Forelimb muscle (tissue), 1 donor: ENCODE measurements at regions not wholly inside any gene's neighbourhood (a gene's known extent, or its start where the extent isn't known, plus 50 kb on each side); places are given as distances from the start of the nearest gene placed in this dataset.

Source experiments
- DNase-seq: peaks from one replicate; pipeline ENCODE4 v3.0.0-alpha.2; 2013; ENCODE audit warnings: low read depth

- no peak for DNase-seq
These were observed 202.5 kb upstream of the CHRM2 start for GRCh38 chr7:136665878-136666509.

DNA sequence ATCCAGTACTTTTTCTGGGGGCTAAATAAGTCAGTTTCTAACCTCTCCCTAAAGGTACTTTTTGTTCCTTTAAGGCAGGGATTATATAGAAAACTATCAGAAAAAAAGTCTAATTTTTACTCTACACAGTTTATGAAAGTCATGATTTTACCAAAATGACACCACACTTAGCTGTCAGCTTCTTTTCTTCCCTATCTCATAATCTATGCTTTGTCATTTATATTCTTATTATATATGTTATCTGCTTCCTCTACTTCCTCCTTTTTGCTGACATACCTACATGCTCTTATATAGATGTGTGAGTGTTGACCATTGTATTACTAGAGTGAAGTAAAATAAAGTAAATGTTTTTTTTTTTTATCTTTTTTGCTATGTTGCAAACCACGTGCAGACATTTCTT lies 203.9 kb upstream of the CHRM2 start:
- DNase-seq = no peak

DNA sequence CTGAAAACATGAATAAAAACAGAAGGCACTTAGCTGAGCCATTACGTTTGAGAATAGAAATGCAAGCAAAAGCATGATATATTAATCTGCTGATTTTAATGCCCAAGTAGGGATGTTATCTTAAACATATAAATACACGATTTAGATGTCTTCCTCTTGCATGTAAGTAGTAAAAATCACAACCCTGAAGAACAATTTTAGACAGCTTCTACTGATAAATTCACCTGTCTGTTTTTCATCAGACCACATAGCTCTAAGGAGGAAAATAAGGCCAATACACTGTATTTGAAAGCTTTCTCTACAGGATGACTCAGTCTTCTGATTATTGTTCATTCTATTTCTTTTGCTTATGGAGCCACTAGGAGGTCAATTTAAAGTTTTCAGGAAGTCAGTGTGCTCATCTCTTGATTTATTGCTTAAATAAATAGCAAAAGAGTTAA lies 210.9 kb upstream of the CHRM2 start:
- DNase-seq = no peak

DNA sequence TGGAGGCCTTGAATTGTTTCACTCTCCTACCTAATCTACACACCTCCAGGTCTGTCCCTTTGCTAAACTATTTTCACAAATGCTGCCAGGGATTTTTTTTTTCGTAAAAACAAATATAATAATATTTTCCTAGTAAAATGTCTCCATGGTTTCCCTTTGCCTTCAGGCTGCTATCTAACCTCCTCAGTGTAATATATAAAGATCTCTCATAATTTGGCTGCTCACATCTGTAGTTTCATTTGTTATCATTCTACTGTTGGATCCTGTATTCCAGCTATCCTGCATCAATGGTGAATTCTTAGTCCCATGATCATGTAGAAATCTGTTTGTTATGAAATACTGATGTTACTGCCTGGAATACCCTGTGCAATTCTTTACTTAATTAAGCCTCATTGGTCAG lies 211.9 kb upstream of the CHRM2 start:
- DNase-seq = no peak

DNA sequence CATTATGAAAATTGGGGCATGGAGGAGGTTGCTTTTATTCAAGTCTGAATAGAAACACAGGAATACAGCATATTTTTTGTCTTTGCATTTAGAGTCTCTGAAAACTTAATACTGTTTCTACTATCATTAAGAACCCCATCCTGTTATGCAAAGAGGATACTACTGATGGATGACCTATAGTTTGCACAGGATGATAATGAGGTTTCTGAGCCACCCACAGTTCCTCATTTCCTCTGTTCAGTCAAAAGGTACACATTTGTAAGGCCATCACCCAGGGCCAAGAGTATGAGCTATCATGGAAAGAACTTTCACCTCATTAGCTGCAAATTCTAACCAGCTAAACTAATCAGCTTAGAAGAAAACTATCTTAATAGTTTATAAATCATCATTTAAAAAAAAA lies 213.0 kb upstream of the CHRM2 start:
- no peak for DNase-seq

DNA sequence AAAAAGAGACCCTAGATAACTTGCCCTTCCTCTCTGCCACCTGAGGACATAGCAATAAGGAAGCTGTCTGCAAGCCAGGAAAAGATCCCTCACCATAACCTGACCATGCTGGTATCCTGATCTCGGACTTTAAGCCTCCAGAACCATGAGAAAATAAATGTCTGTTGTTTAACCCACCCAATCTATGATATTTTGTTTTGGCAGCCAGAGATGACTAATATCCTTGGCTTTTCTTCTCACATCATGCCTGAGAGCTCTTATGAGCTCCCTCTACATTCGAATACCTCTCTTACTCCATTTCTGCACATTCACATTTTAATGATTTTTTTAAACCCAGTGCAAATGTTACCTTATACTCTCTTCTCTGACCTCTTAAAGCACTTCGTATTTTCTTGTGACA lies 214.0 kb upstream of the CHRM2 start:
- no peak for DNase-seq

- DNase-seq = no peak
These were observed 215.6 kb upstream of the CHRM2 start for GRCh38 chr7:136652635-136653370.

GRCh38 chr7:136640977-136641376 lies 227.5 kb upstream of the CHRM2 start:
- DNase-seq = no peak

DNA sequence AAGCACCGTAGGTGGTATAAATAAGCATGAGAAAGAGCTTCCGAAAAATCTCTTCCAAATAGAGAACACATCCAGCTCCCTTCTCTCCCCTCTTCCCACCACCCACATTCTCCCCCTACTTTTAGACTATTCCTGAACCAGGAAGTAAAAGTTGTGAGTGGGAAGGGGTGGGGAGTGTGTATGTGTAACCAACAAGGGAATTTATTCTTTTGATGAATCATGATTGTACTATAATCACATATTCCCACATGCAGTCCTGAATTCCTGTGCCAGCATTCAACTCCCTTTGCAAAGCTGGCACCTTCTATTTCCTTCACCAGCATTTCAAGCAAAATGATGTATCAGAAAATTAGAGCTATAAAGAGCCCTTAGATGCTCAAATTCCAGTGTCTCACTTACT lies 230.6 kb upstream of the CHRM2 start:
- no peak for DNase-seq

GRCh38 chr7:136635751-136636150 lies 232.7 kb upstream of the CHRM2 start:
- DNase-seq = no peak

DNA sequence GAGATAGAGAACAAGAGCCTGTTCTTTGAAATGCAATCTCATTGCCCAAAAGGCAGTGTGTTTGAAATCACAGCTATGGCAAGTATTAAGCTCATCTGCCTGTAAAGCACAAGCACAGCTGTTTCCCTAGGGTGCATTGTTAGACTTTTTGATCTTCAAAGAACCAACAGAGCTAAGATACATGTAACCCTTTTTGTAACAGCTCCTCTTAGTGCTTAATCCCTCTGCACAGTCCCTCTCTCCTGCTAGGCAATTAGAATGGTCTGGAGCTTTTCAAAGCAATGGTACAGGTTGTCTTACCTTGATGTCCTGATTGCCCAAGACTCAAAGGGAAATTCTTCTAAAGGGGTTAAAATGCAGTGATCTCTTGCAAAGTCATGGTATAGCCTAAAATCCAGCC lies 249.6 kb upstream of the CHRM2 start:
- no peak for DNase-seq

- no peak for DNase-seq
These were observed 251.3 kb upstream of the CHRM2 start for GRCh38 chr7:136617176-136617575.

- no peak for DNase-seq
These were observed 262.7 kb upstream of the CHRM2 start for GRCh38 chr7:136605532-136606329.

DNA sequence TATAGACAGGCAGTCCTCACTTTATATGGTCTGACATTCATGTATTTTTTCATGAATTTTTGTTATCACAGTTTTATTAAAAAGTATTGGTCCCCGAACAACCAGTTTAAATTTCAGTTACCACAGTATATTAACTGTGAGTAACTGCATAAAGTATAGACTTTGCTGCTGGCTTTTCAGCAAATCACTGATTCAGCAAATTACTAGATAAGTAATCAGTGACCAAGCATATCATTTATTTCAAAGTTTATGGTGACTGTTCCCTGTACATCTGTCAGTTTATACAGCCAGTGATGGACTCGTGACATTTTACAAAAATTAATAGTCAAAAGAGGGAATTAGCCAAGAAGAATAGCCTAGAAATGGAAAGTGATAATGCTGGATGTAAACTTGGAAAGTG lies 266.7 kb upstream of the CHRM2 start:
- no peak for DNase-seq

DNA sequence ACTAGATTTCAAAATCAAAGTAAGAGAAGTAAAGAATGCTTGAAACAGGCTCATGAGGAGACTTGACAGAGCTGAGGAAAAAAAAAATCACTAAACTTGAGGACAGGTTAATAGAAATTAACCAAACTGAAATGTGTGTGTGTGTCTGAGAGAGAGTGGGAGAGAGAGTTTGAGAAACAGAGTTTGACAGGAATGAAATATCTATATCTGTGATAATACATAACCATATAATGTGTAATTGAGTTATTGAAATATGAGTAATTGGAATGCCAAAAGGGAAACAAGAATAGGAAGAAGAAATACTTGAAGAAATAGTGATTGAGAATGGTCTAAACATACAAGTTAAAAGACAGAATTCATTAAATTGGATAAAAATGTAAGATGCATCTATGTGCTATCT lies 268.0 kb upstream of the CHRM2 start:
- no peak for DNase-seq

DNA sequence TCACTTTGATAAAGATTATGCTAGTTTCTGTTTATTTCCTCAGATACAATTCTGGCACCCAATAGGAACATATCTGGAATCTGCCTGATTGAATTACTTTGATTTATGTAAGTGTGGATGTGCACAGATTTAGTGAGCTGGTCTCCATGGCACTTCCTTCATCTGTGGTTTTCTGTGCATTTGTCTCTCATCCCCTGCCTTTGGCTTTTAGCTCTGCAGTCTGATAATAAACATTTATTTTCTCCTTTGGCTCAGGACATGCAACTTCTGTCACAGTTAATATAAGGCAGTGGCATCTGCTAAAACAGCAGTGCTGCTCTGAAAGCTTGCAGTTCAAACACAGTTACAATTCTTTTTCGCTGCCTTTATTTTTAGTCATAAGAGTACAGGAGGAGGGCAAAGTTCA lies 273.7 kb upstream of the CHRM2 start:
- DNase-seq = no peak

- DNase-seq = no peak
These were observed 280.2 kb upstream of the CHRM2 start for GRCh38 chr7:136588216-136588615.

DNA sequence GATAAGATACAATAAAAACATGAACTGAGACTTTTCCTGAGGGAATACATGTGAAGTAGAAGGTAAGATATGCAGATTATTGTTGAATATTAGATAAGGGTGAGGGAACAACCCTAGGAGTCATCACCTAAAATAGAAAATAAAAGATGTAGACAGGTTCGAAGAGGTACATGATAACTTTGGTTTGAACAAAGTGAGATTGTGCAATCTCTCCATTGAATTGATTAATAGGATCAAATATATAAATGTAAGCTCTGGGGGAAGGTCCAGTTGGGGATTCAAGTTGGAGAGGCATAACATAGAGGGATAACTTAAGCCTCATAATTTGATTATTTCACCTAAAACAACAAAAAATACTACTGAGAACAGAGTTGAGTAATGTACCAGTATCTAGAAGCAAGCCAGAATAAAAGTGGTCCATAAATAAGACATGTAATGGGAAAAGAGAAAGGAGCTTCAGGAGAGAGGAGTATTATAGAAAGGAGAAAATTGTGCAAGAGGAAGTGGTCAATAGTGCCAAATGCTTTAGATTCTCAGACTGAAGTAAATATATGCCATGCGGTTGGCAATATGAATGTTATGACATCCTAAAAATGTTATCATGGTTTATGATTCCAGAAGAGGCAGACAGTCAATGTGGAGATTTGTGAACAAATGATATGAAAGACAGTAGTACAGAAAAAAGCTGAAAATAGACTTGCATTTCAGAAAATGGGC lies 282.3 kb upstream of the CHRM2 start:
- DNase-seq = no peak

DNA sequence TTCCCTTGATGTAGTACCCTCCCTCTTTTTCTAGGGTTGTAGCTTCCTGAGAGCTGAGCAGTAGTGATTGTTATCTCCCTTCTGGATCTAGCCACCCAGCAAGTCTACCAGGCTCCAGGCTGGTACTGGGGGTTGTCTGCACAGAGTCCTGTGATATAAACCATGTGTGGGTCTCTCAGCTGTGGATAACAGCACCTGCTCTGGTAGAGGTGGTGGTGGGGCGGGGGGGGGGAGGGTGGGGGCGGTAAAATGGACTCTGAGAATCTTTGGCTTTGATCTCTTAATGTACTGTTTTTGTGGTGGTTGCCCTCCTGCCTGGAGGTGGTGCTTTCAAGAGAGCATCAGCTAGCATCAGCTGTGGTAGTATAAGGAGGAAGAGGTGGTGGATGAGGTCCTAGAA lies 302.0 kb upstream of the CHRM2 start:
- no peak for DNase-seq

DNA sequence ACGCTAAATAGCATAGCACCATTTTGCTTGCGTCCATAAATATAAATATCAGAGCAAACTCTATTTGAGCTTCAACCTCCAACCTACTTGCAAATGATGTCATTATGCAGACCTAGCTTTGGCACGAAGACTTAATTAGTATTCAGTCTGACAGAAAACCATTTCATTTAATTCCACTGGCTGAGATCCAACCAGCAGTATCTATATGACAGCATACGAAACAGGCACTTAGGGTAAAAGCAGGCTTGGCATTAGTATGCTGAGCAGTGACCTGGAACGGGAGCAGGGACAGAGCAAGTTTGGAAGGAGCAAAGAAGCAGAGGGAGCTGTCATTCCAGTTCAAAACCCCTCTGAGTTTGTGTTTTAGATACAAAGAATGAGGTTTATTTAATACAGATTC lies 312.5 kb upstream of the CHRM2 start:
- no peak for DNase-seq

DNA sequence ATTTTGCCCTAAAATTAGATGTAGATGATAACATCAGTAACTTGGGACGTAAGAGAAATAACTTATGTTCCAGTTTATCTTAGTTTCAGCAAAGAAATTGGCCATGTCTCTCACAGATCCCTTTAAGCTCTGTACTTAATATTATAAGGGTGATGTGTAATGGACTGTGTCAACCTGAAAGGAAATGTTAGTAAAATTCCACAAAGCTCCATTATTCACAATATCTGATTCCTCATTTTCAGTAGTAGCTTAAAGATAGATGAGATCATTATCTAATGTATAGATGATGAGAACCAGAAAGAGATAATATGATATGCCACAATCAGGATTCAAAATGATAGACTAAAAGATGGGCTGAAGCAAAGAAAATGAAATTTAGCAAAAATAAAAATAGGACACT lies 316.8 kb upstream of the CHRM2 start:
- DNase-seq = no peak

DNA sequence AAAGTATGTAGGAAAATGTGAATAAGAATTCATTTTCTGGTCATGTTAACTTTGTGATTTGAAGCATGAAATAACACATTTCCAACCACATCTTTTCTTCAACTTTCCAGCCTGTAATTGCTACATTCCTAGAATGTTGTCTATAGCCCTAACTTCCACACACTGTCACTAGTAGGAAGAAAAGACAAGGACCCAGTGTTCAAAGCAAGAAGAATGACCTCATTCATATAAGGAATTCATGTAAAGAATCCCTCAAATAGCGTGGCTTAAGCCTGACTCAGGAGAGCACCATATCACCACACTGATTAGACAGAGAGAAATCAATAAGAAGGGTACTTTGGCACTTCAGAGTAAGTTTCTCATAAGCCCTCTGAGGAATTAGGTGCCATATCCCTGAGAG lies 318.7 kb upstream of the CHRM2 start:
- no peak for DNase-seq
